GM23338 (cell line): ENCODE measurements at regions not wholly inside any gene's neighbourhood (a gene's known extent, or its start where the extent isn't known, plus 50 kb on each side); places are given as distances from the start of the nearest gene placed in this dataset.

Source experiments
- ATAC-seq: fragments of 200-7000 bp; cut with Tn5 transposase; 3 replicates; pipeline ENCODE4 v1.9.1; 2020
- DNase-seq: peaks from one replicate; pipeline ENCODE4 v3.0.0-alpha.2; 2015; ENCODE audit warnings: low spot score
- H2AFZ ChIP-seq: fragments of 200-600 bp; sonication (generic); 2 replicates; pipeline ENCODE4 v1.8.0; 2016; ENCODE audit warnings: antibody characterized with exemption, mild to moderate bottlenecking, moderate library complexity
- H3F3A ChIP-seq: fragments of 200-600 bp; sonication (generic); replicated peaks from 2 replicates; pipeline ENCODE4 v1.8.0; 2017; ENCODE audit warnings: antibody characterized with exemption, mixed run types, low read depth
- H3K27ac ChIP-seq: fragments of 200-600 bp; sonication (generic); 2 replicates; pipeline ENCODE4 v1.6.1; 2016; ENCODE audit warnings: low read depth
- H3K27me3 ChIP-seq: fragments of 200-600 bp; sonication (generic); 2 replicates; pipeline ENCODE4 v1.8.0; 2016; ENCODE audit warnings: mild to moderate bottlenecking, mixed run types, moderate library complexity; ENCODE audit not compliant: insufficient read depth
- H3K36me3 ChIP-seq: fragments of 200-600 bp; sonication (generic); 2 replicates; pipeline ENCODE4 v1.8.0; 2016; ENCODE audit warnings: mild to moderate bottlenecking; ENCODE audit not compliant: insufficient read depth
- H3K4me1 ChIP-seq: fragments of 200-600 bp; sonication (generic); 2 replicates; pipeline ENCODE4 v1.8.0; 2016; ENCODE audit warnings: mild to moderate bottlenecking, moderate library complexity; ENCODE audit not compliant: insufficient read depth
- H3K4me2 ChIP-seq: fragments of 200-600 bp; sonication (generic); 2 replicates; pipeline ENCODE4 v1.7.1; 2017; ENCODE audit warnings: mixed run types
- H3K4me3 ChIP-seq: fragments of 200-600 bp; sonication (generic); 2 replicates; pipeline ENCODE4 v1.6.1; 2016; ENCODE audit warnings: mixed run types
- H3K79me2 ChIP-seq: fragments of 200-600 bp; sonication (generic); replicated peaks from 2 replicates; pipeline ENCODE4 v1.8.0; 2017; ENCODE audit warnings: mild to moderate bottlenecking; ENCODE audit not compliant: insufficient read depth
- H3K9me2 ChIP-seq: fragments of 200-600 bp; sonication (generic); 2 replicates; pipeline ENCODE4 v1.8.0; 2017; ENCODE audit not compliant: insufficient read depth
- H4K20me1 ChIP-seq: fragments of 200-600 bp; sonication (generic); replicated peaks from 2 replicates; pipeline ENCODE4 v1.8.0; 2017; ENCODE audit warnings: mild to moderate bottlenecking; ENCODE audit not compliant: insufficient read depth
- H3K27ac Mint-ChIP-seq: 2 replicates; pipeline ENCODE4 v1.8.0; 2020; ENCODE audit warnings: inconsistent platforms, mild to moderate bottlenecking, moderate library complexity, mixed read lengths
- H3K27me3 Mint-ChIP-seq: 3 replicates; pipeline ENCODE4 v1.8.0; 2022; ENCODE audit warnings: low read depth, mild to moderate bottlenecking, moderate library complexity, mixed read lengths, inconsistent platforms; ENCODE audit not compliant: insufficient read depth, poor library complexity
- H3K36me3 Mint-ChIP-seq: 3 replicates; pipeline ENCODE4 v1.8.0; 2021; ENCODE audit warnings: low read depth, mild to moderate bottlenecking, inconsistent platforms, moderate library complexity, mixed read lengths
- H3K4me1 Mint-ChIP-seq: 3 replicates; pipeline ENCODE4 v1.8.0; 2020; ENCODE audit warnings: mild to moderate bottlenecking, inconsistent platforms, mixed read lengths
- H3K4me3 Mint-ChIP-seq: 3 replicates; pipeline ENCODE4 v1.8.0; 2021; ENCODE audit warnings: moderate library complexity, mild to moderate bottlenecking, inconsistent platforms, mixed read lengths
- H3K9me3 Mint-ChIP-seq: 3 replicates; pipeline ENCODE4 v1.8.0; 2020; ENCODE audit warnings: moderate library complexity, mild to moderate bottlenecking, inconsistent platforms, mixed read lengths
- CREB1 ChIP-seq: fragments of 250-450 bp; sonication (Bioruptor Pico); IDR thresholded peaks from 2 replicates; pipeline ENCODE4 v1.5.0; 2020; ENCODE audit warnings: low read depth, mild to moderate bottlenecking, moderate library complexity
- ETS1 ChIP-seq: IDR thresholded peaks from 2 replicates; pipeline ENCODE4 v1.6.1; 2016; ENCODE audit warnings: antibody characterized with exemption
- EZH2 ChIP-seq: fragments of 200-600 bp; sonication (generic); IDR thresholded peaks from one replicate; pipeline ENCODE4 v1.8.0; 2017; ENCODE audit warnings: antibody characterized with exemption, mild to moderate bottlenecking, low read depth; ENCODE audit not compliant: unreplicated experiment
- EZH2phosphoT487 ChIP-seq: fragments of 200-600 bp; sonication (generic); IDR thresholded peaks from one replicate; pipeline ENCODE4 v1.8.1; 2018; ENCODE audit warnings: antibody characterized with exemption; ENCODE audit not compliant: unreplicated experiment
- JUNB ChIP-seq: IDR thresholded peaks from one replicate; pipeline ENCODE4 v1.6.1; 2016; ENCODE audit warnings: antibody characterized with exemption; ENCODE audit not compliant: unreplicated experiment
- NANOG ChIP-seq: IDR thresholded peaks from 2 replicates; pipeline ENCODE4 v1.6.1; 2016; ENCODE audit warnings: antibody characterized with exemption, borderline replicate concordance
- POLR2AphosphoS5 ChIP-seq: IDR thresholded peaks from 2 replicates; pipeline ENCODE4 v1.6.1; 2016; ENCODE audit warnings: antibody characterized with exemption, low read depth
- STAT1 ChIP-seq: IDR thresholded peaks from one replicate; pipeline ENCODE4 v1.6.1; 2016; ENCODE audit warnings: antibody characterized with exemption; ENCODE audit not compliant: unreplicated experiment
- ZNF114 ChIP-seq: fragments of 250-450 bp; sonication (Bioruptor Pico); IDR thresholded peaks from 2 replicates; pipeline ENCODE4 v1.5.0; 2020; ENCODE audit warnings: mild to moderate bottlenecking, moderate library complexity
- ZNF331 ChIP-seq: fragments of 250-450 bp; sonication (Bioruptor Pico); IDR thresholded peaks from 2 replicates; pipeline ENCODE4 v1.5.0; 2020; ENCODE audit warnings: low read depth, mild to moderate bottlenecking, moderate library complexity
- TF ChIP-seq, protein P1 (sequence below), 2 experiments: fragments of 200-600 bp in 1 of 2; sonication (generic) in 1 of 2; conservative IDR thresholded peaks; 2 replicates each; pipeline versions ENCODE4 v1.5.1 to v1.6.1; 2016 to 2017; ENCODE audit warnings: antibody characterized with exemption in 2 of 2, low read depth in 2 of 2, mild to moderate bottlenecking in 2 of 2, moderate library complexity in 1 of 2
- TF ChIP-seq, protein P2 (sequence below): IDR thresholded peaks from one replicate; pipeline ENCODE4 v1.6.1; 2018; ENCODE audit warnings: antibody characterized with exemption; ENCODE audit not compliant: unreplicated experiment
- TF ChIP-seq, protein P3 (sequence below): fragments of 250-450 bp; sonication (Bioruptor Pico); IDR thresholded peaks from 2 replicates; pipeline ENCODE4 v1.5.0; 2020; ENCODE audit warnings: mild to moderate bottlenecking, moderate library complexity

DNA sequence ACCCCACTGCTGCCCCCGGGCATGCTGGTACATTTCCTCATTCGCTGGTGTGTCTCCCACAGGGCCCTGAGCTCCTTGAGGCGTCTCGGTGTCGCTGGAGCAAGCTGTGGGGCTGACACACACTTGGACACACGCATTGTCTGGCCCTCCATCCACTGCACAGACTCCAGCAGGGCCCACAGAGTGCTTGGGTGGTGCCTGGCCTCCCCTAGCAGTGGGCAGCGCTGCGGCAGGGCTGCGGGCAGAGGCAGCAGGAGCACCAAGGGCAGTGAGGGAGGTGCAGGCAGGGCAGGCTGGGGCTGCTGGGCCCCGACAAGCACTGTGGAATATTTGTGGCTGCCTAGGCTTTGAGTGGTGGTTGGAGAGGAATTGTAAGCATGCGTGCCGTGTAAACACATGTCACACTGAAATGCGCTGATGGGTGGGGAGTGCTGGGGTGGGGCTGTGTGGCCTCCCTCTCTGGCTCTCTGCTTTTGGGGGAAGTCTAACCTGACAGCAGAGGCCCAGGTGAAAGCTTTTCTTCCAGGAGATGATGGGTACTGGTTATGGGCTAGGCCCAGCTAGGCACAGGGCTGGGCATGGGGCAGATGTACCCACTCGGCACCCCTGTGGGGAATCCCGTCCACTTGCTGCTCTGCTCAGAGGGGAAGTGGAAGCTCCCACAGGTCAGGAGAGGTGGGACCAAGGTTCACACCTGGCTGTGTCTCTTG is 55.5 kb upstream of the HS6ST1 start:
- Mint-ChIP-seq H3K9me3 (no peaks in the 10 kb centered on the region), H3K27ac (no peak overlapping the region), H3K4me1 (peaks cover 14% of the 10 kb centered on the region), H3K4me3 (no peak overlapping the region), H3K36me3 (peaks cover 3% of the 10 kb centered on the region; the same call in 2 of the 3 replicates), H3K27me3 (peaks cover 21% of the 10 kb centered on the region)
- Histone ChIP-seq H3F3A (no peaks in the 10 kb centered on the region), H3K4me3 (no peak overlapping the region), H3K36me3 (no peaks in the 10 kb centered on the region), H3K4me1 (peaks cover 7% of the 10 kb centered on the region), H2AFZ (no peak overlapping the region), H3K27ac (no peak overlapping the region), H3K4me2 (no peak overlapping the region), H3K9me2 (no peaks in the 10 kb centered on the region), H4K20me1 (no peaks in the 10 kb centered on the region), H3K27me3 (no peaks in the 10 kb centered on the region), H3K79me2 (no peaks in the 10 kb centered on the region)
- DNase-seq (no peak), ATAC-seq (no peak)
- no peak for TF ChIP-seq POLR2AphosphoS5
- TF ChIP-seq JUNB, result no peak
- no peak for TF ChIP-seq ETS1
- TF ChIP-seq CREB1 (CRISPR knock-in tag), result no peak
- TF ChIP-seq ZNF114, result no peak
- TF ChIP-seq, protein P1, sequence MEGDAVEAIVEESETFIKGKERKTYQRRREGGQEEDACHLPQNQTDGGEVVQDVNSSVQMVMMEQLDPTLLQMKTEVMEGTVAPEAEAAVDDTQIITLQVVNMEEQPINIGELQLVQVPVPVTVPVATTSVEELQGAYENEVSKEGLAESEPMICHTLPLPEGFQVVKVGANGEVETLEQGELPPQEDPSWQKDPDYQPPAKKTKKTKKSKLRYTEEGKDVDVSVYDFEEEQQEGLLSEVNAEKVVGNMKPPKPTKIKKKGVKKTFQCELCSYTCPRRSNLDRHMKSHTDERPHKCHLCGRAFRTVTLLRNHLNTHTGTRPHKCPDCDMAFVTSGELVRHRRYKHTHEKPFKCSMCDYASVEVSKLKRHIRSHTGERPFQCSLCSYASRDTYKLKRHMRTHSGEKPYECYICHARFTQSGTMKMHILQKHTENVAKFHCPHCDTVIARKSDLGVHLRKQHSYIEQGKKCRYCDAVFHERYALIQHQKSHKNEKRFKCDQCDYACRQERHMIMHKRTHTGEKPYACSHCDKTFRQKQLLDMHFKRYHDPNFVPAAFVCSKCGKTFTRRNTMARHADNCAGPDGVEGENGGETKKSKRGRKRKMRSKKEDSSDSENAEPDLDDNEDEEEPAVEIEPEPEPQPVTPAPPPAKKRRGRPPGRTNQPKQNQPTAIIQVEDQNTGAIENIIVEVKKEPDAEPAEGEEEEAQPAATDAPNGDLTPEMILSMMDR (conservative IDR thresholded peaks at IDR 0.05; ENCODE audit: low read depth in 2 of 2), result no peak
- no peak for TF ChIP-seq EZH2
- TF ChIP-seq, protein P2, sequence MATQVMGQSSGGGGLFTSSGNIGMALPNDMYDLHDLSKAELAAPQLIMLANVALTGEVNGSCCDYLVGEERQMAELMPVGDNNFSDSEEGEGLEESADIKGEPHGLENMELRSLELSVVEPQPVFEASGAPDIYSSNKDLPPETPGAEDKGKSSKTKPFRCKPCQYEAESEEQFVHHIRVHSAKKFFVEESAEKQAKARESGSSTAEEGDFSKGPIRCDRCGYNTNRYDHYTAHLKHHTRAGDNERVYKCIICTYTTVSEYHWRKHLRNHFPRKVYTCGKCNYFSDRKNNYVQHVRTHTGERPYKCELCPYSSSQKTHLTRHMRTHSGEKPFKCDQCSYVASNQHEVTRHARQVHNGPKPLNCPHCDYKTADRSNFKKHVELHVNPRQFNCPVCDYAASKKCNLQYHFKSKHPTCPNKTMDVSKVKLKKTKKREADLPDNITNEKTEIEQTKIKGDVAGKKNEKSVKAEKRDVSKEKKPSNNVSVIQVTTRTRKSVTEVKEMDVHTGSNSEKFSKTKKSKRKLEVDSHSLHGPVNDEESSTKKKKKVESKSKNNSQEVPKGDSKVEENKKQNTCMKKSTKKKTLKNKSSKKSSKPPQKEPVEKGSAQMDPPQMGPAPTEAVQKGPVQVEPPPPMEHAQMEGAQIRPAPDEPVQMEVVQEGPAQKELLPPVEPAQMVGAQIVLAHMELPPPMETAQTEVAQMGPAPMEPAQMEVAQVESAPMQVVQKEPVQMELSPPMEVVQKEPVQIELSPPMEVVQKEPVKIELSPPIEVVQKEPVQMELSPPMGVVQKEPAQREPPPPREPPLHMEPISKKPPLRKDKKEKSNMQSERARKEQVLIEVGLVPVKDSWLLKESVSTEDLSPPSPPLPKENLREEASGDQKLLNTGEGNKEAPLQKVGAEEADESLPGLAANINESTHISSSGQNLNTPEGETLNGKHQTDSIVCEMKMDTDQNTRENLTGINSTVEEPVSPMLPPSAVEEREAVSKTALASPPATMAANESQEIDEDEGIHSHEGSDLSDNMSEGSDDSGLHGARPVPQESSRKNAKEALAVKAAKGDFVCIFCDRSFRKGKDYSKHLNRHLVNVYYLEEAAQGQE, result no peak
- TF ChIP-seq EZH2phosphoT487, result no peak
- TF ChIP-seq, protein P3, sequence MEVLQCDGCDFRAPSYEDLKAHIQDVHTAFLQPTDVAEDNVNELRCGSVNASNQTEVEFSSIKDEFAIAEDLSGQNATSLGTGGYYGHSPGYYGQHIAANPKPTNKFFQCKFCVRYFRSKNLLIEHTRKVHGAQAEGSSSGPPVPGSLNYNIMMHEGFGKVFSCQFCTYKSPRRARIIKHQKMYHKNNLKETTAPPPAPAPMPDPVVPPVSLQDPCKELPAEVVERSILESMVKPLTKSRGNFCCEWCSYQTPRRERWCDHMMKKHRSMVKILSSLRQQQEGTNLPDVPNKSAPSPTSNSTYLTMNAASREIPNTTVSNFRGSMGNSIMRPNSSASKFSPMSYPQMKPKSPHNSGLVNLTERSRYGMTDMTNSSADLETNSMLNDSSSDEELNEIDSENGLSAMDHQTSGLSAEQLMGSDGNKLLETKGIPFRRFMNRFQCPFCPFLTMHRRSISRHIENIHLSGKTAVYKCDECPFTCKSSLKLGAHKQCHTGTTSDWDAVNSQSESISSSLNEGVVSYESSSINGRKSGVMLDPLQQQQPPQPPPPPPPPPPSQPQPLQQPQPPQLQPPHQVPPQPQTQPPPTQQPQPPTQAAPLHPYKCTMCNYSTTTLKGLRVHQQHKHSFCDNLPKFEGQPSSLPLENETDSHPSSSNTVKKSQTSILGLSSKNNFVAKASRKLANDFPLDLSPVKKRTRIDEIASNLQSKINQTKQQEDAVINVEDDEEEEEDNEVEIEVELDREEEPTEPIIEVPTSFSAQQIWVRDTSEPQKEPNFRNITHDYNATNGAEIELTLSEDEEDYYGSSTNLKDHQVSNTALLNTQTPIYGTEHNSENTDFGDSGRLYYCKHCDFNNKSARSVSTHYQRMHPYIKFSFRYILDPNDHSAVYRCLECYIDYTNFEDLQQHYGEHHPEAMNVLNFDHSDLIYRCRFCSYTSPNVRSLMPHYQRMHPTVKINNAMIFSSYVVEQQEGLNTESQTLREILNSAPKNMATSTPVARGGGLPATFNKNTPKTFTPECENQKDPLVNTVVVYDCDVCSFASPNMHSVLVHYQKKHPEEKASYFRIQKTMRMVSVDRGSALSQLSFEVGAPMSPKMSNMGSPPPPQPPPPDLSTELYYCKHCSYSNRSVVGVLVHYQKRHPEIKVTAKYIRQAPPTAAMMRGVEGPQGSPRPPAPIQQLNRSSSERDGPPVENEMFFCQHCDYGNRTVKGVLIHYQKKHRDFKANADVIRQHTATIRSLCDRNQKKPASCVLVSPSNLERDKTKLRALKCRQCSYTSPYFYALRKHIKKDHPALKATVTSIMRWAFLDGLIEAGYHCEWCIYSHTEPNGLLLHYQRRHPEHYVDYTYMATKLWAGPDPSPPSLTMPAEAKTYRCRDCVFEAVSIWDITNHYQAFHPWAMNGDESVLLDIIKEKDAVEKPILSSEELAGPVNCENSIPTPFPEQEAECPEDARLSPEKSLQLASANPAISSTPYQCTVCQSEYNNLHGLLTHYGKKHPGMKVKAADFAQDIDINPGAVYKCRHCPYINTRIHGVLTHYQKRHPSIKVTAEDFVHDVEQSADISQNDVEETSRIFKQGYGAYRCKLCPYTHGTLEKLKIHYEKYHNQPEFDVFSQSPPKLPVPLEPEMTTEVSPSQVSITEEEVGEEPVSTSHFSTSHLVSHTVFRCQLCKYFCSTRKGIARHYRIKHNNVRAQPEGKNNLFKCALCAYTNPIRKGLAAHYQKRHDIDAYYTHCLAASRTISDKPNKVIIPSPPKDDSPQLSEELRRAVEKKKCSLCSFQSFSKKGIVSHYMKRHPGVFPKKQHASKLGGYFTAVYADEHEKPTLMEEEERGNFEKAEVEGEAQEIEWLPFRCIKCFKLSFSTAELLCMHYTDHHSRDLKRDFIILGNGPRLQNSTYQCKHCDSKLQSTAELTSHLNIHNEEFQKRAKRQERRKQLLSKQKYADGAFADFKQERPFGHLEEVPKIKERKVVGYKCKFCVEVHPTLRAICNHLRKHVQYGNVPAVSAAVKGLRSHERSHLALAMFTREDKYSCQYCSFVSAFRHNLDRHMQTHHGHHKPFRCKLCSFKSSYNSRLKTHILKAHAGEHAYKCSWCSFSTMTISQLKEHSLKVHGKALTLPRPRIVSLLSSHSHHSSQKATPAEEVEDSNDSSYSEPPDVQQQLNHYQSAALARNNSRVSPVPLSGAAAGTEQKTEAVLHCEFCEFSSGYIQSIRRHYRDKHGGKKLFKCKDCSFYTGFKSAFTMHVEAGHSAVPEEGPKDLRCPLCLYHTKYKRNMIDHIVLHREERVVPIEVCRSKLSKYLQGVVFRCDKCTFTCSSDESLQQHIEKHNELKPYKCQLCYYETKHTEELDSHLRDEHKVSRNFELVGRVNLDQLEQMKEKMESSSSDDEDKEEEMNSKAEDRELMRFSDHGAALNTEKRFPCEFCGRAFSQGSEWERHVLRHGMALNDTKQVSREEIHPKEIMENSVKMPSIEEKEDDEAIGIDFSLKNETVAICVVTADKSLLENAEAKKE (CRISPR knock-in tag), result no peak
- TF ChIP-seq NANOG, result no peak
- TF ChIP-seq STAT1, result no peak
- no peak for TF ChIP-seq ZNF331
